Activated CD8-positive, alpha-beta memory T cell treated with anti-CD3 and anti-CD28 coated beads for 24 hours (primary cell): ENCODE measurements at regions not wholly inside any gene's neighbourhood (a gene's known extent, or its start where the extent isn't known, plus 50 kb on each side); places are given as distances from the start of the nearest gene placed in this dataset.
"Not testable (repeated sequence)": the region's sequence is repeated elsewhere in the genome, so short reads cannot be mapped to it uniquely, and the experiment has no call there.

ENCODE experiments used
- DNase-seq: peaks from one replicate; pipeline ENCODE4 v3.0.0-alpha.2; 2020

DNA sequence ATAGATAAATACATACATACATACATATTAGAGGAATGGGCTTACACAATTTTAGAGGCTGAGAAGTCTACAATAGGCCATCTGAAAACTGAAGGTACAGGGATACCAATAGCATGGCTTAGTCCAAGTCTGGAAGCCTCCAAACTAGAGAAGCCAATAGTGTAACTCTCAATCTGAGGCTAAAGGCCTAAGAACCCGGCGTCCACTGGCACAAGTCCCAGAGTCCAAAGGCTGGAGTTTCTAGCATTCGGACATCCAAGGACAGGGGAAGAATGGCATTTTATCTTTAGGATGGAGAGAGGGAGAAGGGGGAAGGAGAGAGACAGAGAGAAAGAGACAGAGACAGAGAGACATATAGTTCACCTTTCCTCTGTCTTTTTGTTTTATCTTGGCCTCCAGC is 63.7 kb upstream of the SYT4 start:
- no peak for DNase-seq

DNA sequence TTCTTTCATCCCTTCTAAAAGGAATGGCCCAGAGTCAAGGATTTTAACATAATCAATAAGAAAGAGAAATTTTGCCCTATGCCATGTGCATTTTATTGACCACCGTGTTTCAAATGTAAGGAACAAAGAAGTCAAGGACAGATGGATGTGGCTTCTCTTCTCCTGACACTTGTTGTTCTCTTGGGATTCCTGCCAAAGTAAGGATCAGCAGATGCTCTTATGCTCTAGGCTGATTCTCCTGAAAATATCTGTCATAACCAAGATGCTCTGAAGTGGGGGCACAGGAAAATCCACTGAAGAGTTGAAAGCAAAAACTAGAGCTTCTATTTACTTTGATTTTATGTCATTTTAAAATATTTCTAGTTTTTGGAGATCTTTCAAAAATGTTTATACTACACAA is 72.9 kb upstream of the SYT4 start:
- no peak for DNase-seq

DNA sequence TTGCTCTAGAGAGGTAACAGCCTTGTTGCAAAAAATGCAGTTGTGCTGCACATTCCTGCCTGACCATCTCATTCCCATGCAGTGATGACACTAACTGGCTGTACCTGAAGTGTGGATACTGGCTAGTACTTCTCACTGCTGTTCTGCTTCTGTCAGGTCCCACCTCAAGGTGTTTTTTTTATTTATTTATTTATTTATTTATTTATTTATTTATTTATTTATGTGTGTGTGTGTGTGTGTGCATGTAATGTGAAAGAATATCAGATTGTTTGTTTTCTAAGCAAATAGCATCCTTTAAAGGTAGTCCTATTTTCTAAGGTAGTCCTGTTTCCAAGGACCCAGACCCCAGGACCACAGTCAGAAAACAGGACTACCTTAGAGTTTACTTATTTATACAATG is 87.2 kb upstream of the SYT4 start:
- no peak for DNase-seq

DNA sequence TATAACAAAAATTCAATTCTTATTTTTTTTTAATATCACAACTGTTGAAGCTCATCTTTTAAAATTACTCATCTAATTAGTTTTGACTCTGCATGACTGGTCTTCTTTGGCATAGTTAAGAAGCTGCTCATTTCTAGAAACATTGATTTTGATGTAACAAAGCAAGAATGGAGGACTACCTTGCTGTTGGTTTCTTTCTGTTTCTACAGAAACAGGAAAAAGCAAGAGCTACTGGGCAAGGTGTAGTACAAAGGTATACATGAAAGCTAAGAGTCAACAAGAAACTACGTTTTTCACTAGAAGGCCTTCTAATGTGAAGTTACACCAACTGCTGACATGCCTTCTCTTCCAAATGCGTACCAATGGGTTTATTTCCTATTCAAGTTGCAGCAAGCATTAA is 90.6 kb upstream of the SYT4 start:
- DNase-seq, result no peak

DNA sequence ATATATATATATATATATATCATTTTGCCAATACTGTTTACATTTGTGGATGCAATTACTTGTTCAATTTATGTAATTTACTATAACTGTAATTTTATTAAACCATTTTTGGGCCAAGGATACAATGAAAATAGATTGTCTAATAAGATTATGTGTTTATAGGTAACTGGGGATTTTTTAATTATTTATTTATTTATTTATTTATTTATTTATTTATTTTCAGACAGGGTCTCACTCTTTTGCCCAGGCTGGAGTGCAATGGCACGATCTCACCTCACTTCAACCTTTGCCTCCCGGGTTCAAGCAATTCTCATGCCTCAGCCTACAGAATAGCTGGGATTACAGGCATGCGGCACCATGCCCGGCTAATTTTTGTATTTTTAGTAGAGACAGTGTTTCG is 92.0 kb upstream of the SYT4 start:
- not testable (repeated sequence) for DNase-seq

DNA sequence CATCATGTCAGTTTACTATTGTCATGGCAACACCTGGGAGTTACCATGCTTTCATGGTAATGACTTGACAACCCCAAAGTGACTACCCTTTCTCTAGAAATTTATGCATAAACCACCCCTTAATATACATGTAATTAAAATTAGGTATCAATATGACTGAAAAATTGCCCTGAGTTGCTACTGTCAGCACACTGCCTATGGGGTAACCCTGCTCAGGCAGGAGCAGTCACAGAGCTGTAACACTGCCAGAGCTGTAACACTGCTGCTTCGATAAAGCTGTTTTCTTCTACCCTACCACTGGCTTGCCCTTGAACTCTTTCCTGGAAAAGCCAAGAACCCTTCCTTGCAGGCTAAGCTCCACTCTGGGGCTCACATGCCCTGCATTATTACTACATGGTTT is 95.5 kb upstream of the SYT4 start:
- no peak for DNase-seq

DNA sequence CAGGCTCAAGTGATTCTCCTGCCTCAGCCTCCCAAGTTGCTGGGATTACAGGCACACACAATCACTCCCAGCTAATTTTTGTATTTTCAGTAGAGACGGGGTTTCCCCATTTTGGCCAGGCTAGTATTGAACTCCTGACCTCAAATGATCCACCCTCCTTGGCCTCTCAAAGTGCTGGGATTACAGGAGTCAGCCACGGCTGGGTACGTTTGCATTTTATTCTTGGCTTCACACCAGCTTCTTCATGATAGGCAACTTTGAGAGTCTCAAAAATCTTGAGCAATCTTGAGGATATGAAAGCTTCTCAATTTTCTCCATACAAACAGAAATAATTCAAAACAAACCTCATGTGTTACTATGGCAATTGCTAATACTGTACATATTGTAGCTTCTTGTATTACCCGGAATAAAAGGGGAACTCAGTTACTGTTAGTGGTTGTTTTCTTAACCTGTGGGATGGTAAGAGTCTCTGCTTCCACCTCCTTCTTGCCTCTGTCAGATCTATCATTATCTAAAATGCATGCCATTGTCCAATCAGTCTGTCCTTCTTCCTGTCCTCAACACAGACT is 102.9 kb upstream of the SYT4 start:
- no peak for DNase-seq

DNA sequence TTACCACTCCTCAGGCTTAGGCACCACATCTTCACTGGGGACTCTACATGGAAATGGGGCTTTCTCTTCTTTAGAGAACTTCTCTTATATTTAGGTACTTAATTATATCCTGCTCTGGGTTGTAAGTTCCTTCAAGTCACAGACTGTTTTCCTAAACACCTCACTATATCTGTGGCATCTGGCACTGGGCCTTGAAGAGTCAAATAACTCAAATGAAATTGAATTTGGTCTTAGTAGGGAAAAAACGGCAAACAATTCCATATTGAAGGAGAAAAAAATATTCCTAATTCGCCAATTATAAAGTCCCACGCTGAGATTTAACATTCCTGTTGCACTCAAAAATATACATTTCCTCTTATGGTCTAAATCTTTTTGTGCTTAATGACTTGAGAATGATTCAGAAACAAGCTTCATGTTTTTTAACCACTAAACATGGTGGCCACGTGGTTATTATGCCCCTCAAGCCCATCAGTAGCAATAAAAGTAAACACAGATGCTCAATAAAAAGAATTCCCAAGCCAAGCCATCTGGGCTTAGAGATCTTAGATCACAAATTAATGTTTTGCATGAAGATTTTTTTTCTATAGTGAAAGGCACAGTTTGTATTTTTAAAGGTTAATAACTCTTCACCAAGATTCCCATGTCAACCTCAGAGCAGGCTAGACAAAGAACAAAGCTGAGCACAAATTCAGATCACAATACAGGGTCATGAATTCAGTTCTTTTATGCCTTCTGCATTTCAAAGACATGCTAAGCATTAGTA is 105.5 kb upstream of the SYT4 start:
- no peak for DNase-seq

DNA sequence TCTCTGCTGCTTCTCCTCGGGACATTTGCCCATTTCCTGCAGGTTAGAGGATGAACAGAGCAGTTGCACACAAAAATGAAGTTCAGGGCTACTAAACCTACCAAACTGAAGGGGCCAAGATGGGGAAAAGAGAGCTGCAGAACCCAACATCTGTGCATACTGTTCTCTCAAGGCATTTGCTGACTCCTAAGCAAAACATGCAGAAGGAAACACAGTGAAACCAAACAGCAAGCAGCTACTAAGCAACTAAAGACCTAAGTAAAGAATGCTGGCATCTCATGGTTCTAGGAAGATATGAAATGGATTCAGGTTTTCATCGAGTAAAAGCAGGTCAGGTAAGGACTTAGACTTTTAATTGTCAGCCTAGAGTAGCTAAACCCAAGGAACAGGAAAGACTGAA is 111.9 kb upstream of the SYT4 start:
- DNase-seq, result no peak

DNA sequence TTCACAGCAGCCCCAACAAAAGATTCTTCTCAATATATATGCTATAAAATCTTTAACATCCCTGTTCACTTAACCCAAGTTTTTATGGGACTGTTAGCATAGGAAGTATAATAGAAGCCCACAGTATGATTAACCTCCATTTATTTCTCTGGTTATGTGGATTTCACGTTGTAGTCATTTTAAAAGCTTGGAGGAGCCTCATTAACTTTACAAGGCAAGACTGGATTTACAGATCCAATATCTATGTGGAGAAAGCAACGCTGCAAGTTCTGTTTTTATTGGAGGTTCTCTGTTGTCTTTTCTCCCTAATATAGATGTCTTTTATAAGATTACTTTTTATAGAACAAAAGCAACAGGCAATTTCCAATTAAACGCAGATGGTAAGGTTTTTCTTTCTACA is 114.9 kb upstream of the SYT4 start:
- DNase-seq, result no peak

DNA sequence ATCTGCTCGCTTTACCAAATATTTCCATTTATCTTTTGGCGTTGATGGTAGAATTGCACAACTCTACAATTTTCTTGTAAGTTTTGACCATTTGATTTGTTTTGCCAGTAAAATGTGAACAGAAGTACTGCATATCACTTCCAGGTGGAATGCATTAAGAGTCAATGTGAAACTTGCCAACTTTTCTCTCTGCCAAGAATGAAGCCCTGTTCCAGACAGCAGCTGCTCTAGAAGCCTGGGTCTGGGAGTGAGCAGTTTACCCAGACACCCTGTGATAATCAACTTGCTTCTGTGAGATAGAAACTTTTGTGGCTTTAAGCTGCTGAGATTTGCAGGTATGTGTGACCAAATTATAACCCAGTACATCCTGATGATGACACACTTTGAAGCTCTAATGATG is 115.9 kb upstream of the SYT4 start:
- DNase-seq, result no peak

DNA sequence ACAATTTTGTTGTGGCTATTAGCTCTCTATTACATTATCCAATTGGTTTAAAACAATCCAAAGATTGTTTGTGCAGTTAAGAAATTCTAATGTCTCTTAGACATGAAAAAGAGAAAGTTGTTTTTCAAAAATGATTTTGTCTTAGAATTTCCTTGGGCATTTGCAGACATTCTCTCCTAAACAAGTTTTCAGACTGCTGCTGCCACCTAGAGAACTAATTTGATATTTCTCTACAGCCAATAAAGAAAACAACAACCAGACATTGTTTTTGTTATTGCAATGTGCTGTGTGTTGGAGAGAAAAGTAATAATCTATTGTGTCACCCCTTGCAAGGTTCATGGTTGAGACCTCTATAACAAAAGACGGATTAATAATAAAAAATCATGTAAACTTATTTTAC is 119.0 kb upstream of the SYT4 start:
- DNase-seq, result no peak

DNA sequence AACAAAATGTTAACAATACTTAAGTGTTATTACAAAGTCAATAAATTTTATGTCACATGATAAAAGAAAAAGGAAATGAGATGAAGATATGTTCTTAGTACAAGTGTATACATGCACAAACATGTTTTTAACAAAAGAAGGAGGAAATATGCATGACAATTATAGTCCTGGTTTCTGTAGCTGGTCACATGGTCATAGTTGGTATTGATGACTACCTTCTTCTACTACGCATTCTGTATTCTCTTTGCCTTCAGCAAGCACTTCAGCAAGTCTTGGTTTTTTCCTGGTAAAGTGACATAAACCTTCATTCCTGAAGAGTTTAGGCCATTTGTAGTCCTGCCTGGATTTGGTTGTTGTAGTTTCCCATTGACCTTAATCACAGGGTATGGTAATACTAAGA is 121.3 kb upstream of the SYT4 start:
- no peak for DNase-seq

DNA sequence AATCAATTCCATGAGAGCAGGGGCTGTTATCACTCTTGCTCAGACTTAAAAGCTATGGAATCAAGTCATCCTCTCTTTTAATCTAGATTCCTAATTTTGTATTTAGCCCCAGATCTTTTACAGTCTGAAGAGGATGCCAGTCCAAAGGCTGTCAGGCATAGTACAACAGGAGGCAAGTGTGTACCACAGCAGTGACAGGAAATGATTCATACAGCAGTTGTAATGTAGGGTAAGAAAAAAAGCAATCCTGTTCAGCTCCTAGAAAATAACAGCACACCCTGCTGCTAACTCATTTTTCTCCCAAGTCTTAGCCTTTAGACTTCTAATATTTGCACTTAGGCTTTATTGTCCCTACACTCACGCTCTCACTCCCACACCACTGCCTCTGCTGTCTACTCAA is 127.8 kb upstream of the SYT4 start:
- DNase-seq, result no peak

DNA sequence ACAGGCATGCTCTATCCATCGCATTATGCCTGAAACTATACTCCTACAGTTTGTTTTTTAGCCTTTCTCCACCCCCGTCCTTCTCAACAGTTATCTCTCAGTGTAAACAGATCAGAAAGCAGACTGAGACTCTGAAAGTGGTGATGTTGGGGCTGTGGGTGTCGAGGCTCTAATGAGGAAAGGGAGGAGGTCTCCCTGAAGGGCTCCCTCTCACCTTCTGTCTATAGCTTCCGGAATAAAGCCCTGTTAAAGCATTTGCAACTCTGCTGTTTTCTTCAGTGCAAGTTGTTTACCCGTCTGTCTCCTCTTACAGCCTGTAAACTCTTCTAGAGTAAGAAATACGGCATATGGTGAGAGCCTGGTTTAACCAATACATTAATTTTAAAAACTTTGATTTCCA is 136.7 kb upstream of the SYT4 start:
- no peak for DNase-seq

DNA sequence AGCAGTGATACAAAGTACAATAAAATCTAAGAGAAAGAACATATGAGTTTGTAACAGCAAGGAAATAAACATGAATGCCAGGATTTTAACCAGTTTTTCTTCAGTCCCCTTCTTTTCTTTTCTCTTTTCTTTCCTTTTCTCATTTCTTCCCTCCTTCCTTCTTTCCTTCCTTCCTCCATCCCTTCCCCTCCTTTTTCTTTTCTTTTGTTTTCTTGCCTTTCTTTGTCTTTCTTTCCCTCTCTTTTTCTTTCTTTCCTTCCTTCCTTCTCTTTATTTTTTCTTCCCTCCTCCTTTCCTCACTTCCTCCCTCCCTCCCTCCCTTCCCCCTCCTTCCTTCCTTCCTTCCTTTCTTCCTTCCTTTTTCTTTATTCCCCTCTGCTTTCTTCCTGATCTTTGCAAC is 142.8 kb upstream of the SYT4 start:
- no peak for DNase-seq

DNA sequence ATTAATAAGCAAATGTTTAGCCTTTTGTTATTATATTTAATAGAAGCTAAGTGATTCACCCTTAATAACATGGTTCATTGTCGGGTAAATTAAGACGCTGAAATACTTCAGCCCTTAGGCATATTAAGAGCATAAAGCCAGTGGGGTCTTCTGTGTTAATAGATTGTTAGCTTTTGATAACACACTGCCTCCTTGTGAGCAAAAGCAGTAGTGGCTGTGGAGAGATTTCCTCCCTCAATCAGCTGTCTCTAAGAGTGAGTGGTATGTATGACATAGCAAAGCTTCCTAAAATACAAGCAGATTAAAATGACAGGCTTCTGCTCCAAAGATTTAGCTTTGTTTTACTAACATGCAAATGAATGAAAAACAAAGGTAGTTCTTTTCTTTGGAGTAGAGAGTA is 143.7 kb upstream of the SYT4 start:
- DNase-seq, result no peak

DNA sequence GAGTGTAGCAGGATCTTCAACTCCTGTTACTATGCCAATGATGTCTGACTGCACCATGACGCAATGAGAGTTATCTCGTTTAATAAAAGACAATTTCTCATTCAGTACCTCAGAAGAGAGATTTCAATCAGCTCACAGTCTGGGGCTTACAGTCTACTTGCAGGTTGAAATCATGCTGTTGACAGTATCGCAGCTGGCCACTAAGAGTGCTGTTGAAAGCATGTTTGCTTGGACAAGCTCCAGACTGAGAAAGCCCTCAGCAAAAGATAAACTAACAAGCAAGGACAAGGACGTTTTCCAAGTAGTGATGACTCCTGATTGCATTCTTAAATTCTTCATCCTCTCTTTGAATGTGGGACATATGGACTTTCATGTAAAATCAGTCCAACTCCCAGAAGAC is 145.2 kb upstream of the SYT4 start:
- DNase-seq, result no peak

DNA sequence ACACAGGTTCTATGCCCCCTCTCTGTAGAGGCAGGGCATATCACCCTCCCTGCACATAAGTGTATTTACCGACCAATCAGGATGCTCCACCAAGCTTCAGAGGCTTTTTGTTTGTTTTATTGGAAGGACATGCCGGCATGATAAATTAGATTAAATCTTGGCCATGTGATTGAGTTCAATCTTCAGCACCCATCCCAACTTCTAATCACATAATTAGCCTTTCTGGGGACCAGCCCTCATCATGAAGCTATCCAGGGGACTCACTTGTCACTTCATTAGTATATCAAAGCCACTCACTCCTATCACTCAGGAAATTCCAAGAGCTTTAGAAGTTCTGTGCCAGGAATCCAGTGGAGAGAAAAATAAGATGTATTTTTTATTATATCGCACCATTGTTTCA is 158.6 kb upstream of the SYT4 start:
- no peak for DNase-seq

DNA sequence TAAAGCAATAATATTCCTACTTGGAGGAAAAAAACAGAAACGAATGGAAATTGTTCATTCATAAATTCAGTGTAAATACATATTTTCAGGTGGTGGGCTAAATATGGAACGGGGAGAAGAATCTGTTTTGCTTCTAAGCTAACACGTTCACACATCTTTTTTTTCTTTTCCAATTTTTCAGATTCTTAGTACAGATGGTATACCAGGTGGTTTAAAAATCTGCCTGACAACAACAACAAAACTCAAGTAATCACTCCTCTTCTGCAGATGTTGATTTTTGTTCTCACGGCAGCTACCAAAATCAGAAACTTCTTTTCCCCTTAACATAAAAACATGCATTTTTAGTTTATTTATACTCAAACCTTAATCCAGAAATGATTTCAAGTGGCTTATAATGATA is 164.8 kb upstream of the SYT4 start:
- DNase-seq, result no peak

DNA sequence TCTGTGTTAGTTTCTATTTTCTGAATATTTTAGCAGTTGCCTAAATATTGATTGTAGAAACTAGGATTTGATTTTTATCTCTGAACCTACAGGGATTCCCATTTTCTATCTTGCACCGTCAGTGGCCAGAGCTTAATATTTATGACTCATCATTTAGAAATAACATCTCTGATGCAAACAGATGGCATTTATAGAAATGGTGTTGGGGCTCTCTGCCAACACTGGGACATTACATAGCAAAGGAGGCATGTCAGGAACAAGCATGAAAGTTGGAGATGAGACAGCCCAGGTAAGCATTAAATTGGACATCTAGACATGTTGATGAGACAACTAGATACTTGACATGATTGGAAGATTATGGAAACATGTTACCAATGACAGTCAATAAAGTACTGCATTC is 165.3 kb upstream of the SYT4 start:
- no peak for DNase-seq

DNA sequence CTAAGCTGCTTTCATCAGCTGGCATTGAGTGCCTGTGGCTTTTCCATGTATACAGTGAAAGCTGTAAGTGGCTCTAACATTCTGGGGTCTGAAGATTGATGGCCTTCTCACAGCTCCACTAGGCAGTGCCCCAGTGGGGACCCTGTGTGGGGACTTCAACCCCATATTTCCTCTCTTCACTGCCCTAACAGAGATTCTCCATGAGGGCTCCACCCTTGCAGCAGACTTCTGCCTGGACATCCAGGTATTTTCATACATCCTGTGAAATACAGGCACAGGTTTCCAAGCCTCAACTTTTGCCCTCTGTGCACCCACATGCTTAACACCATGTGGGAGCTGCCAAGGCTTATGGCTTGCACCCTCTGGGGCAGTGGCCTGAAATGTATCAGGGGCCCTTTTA is 188.2 kb upstream of the SYT4 start:
- DNase-seq, result no peak

DNA sequence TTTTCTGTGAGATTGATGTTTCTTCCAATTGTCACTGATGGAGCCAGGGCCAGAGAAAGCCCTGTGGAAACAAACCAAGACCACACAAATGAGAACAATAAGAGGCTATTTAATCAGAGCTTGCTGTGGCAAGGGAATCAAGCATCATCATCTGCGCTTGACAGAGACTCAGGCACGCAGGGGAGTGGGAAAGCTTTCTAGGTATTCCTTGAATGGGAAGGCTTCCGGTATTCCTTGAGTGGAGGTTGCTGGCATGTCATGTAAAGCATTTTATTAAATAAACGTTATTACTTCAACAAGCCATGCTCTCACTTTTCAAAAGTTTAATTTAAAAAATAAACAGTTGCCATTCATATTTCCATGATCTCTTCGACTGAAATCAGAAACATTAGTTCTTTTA is 194.6 kb upstream of the SYT4 start:
- DNase-seq, result no peak

DNA sequence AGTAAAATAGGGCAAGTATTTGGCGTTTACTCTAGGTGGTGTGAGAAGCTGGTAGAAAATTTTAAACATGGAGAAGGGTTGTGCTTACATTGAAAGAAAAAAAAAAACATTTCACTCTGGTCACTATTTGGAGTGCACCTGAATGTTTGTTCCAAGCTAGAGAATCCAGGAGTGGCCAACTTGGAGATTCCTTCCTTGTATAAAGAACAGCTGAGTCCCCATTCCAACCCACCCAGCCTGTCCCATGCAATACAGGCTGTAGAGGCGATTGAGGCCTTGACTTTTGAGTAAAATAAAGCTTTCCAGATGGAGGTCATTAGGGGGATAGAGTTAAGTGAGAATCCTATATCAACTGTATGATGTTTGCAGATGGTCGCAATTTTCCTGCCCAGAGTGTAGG is 203.8 kb upstream of the SYT4 start:
- DNase-seq, result no peak

DNA sequence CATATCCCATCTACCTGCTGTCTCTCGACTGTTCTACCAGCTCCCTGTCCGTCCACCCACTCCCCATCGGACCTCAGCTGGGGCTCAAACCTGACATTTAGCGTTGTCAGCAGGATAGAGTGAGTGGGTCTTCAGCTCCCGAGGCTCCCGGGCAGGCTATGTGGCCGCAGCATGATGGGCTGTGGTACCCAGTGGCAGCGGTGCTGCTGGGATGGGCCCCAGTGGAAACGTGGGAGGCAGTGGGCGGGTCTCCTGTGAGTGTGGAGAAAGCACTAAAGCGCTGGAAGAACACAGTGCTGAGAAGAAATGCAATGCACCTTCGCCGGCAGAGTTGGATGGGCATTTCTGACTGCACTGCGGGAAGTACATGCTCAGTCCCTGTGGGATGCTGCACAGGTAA is 204.8 kb upstream of the SYT4 start:
- no peak for DNase-seq
